NB4 (cell line): ENCODE measurements at regions not wholly inside any gene's neighbourhood (a gene's known extent, or its start where the extent isn't known, plus 50 kb on each side); places are given as distances from the start of the nearest gene placed in this dataset.

ENCODE experiments used
- CTCF ChIP-seq: IDR thresholded peaks from one replicate; pipeline ENCODE4 v1.5.1; 2012; ENCODE audit warnings: low read depth, low read length
- POLR2A ChIP-seq: IDR thresholded peaks from 2 replicates; pipeline ENCODE4 v1.6.1; 2011; ENCODE audit warnings: mild to moderate bottlenecking; ENCODE audit not compliant: insufficient read length; ENCODE audit errors: extremely low read depth

- TF ChIP-seq CTCF (no peak), POLR2A (no peak)
Measured at GRCh38 chr18:33951031-33951430, 273.7 kb downstream of the NOL4 start.
